HG03439 (cell line): ENCODE measurements at regions not wholly inside any gene's neighbourhood (a gene's known extent, or its start where the extent isn't known, plus 50 kb on each side); places are given as distances from the start of the nearest gene placed in this dataset.

Experiments used
- ATAC-seq: cut with Tn5 transposase; IDR thresholded peaks from one replicate; pipeline ENCODE4 v1.9.1; 2021; ENCODE audit warnings: mild to moderate bottlenecking, moderate library complexity; ENCODE audit not compliant: unreplicated experiment

GRCh38 chr18:1995041-1995612 lies 576.2 kb downstream of the METTL4 start:
- ATAC-seq = no peak

GRCh38 chr18:1998121-1998520 lies 573.2 kb downstream of the METTL4 start:
- no peak for ATAC-seq

GRCh38 chr18:1999387-1999786 lies 571.9 kb downstream of the METTL4 start:
- no peak for ATAC-seq

- ATAC-seq = no peak
Observed at GRCh38 chr18:2002151-2002550, 569.2 kb downstream of the METTL4 start.

- no peak for ATAC-seq
Observed at GRCh38 chr18:2002604-2003003, 568.7 kb downstream of the METTL4 start.

GRCh38 chr18:2009942-2010697 lies 561.2 kb downstream of the METTL4 start:
- no peak for ATAC-seq

GRCh38 chr18:2027016-2027415 lies 544.3 kb downstream of the METTL4 start:
- ATAC-seq = no peak

- no peak for ATAC-seq
Observed at GRCh38 chr18:2027756-2028155, 543.5 kb downstream of the METTL4 start.

GRCh38 chr18:2028986-2029385 lies 542.3 kb downstream of the METTL4 start:
- no peak for ATAC-seq

GRCh38 chr18:2030647-2031046 lies 540.7 kb downstream of the METTL4 start:
- no peak for ATAC-seq

GRCh38 chr18:2032036-2032435 lies 539.3 kb downstream of the METTL4 start:
- ATAC-seq = no peak

GRCh38 chr18:2035056-2035455 lies 536.2 kb downstream of the METTL4 start:
- ATAC-seq = no peak

- ATAC-seq = no peak
Observed at GRCh38 chr18:2036086-2036485, 535.2 kb downstream of the METTL4 start.

- ATAC-seq = no peak
Observed at GRCh38 chr18:2040279-2040678, 531.0 kb downstream of the METTL4 start.

GRCh38 chr18:2049986-2050385 lies 521.3 kb downstream of the METTL4 start:
- ATAC-seq = no peak

GRCh38 chr18:2050702-2051201 lies 520.6 kb downstream of the METTL4 start:
- ATAC-seq = no peak

- ATAC-seq = no peak
Observed at GRCh38 chr18:2053490-2054089, 517.7 kb downstream of the METTL4 start.

GRCh38 chr18:2059336-2059735 lies 512.0 kb downstream of the METTL4 start:
- ATAC-seq = no peak

GRCh38 chr18:2060086-2060485 lies 511.2 kb downstream of the METTL4 start:
- ATAC-seq = no peak

GRCh38 chr18:2070631-2071030 lies 500.7 kb downstream of the METTL4 start:
- ATAC-seq = no peak

GRCh38 chr18:2075499-2075898 lies 495.8 kb downstream of the METTL4 start:
- no peak for ATAC-seq

- no peak for ATAC-seq
Observed at GRCh38 chr18:2082676-2083075, 488.6 kb downstream of the METTL4 start.
